Liver (tissue), 8 donors: ENCODE measurements at regions not wholly inside any gene's neighbourhood (a gene's known extent, or its start where the extent isn't known, plus 50 kb on each side); places are given as distances from the start of the nearest gene placed in this dataset.

Source experiments
- DNase-seq: peaks from one replicate; pipeline ENCODE4 v3.0.0-alpha.2; 2017; ENCODE audit warnings: low spot score
- H3K27ac ChIP-seq, 2 donors: one replicate each; pipeline ENCODE4 v1.7.0; 2013; ENCODE audit warnings: inconsistent platforms in 2 of 2, low read length in 2 of 2, control low read depth in 1 of 2, low read depth in 1 of 2, mild to moderate bottlenecking in 1 of 2
- H3K27me3 ChIP-seq, 4 donors: one replicate each; pipeline versions ENCODE4 v1.6.1 to v1.7.0; 2013; ENCODE audit warnings: low read length in 3 of 4, inconsistent platforms in 1 of 4, mild to moderate bottlenecking in 1 of 4, moderate library complexity in 1 of 4; ENCODE audit not compliant: control insufficient read depth in 4 of 4, insufficient read depth in 4 of 4
- H3K36me3 ChIP-seq, 4 donors: one replicate each; pipeline versions ENCODE4 v1.6.1 to v1.7.0; 2013; ENCODE audit warnings: low read length in 3 of 4, mild to moderate bottlenecking in 3 of 4, low read depth in 1 of 4, moderate library complexity in 1 of 4; ENCODE audit not compliant: control insufficient read depth in 4 of 4, insufficient read depth in 3 of 4
- H3K4me1 ChIP-seq, 4 donors: one replicate each; pipeline versions ENCODE4 v1.6.1 to v1.7.0; 2013; ENCODE audit warnings: low read length in 3 of 4, mild to moderate bottlenecking in 3 of 4, moderate library complexity in 1 of 4; ENCODE audit not compliant: control insufficient read depth in 4 of 4, insufficient read depth in 4 of 4
- H3K4me3 ChIP-seq, 3 donors: one replicate each; pipeline versions ENCODE4 v1.6.1 to v1.7.0; 2013; ENCODE audit warnings: low read length in 3 of 3, control low read depth in 1 of 3, low read depth in 1 of 3, mild to moderate bottlenecking in 1 of 3
- H3K9ac ChIP-seq, 2 donors: one replicate each; pipeline ENCODE4 v1.7.0; 2013; ENCODE audit warnings: low read length in 2 of 2, mild to moderate bottlenecking in 2 of 2, moderate library complexity in 2 of 2, control low read depth in 1 of 2, low read depth in 1 of 2
- H3K9me3 ChIP-seq, 4 donors: one replicate each; pipeline versions ENCODE4 v1.6.1 to v1.7.0; 2013; ENCODE audit warnings: low read length in 3 of 4; ENCODE audit not compliant: control insufficient read depth in 4 of 4
- ATF3 ChIP-seq: IDR thresholded peaks from 2 replicates; pipeline ENCODE4 v1.6.1; 2016; ENCODE audit warnings: antibody characterized with exemption
- EGR1 ChIP-seq, 2 donors: IDR thresholded peaks; 2 replicates each; pipeline ENCODE4 v1.6.1; 2016 to 2018; ENCODE audit warnings: antibody characterized with exemption in 2 of 2, low read depth in 2 of 2
- FOXA2 ChIP-seq: IDR thresholded peaks from 2 replicates; pipeline ENCODE4 v1.6.1; 2016; ENCODE audit warnings: antibody characterized with exemption
- GABPA ChIP-seq, 2 donors: IDR thresholded peaks in 1 of 2; conservative IDR thresholded peaks in 1 of 2; 2 replicates each; pipeline ENCODE4 v1.6.1; 2016; ENCODE audit warnings: antibody characterized with exemption in 2 of 2, mild to moderate bottlenecking in 1 of 2, moderate library complexity in 1 of 2
- HNF4A ChIP-seq, 2 donors: conservative IDR thresholded peaks; 2 replicates each; pipeline ENCODE4 v1.6.1; 2016; ENCODE audit warnings: antibody characterized with exemption in 2 of 2, mild to moderate bottlenecking in 2 of 2
- HNF4G ChIP-seq: IDR thresholded peaks from 2 replicates; pipeline ENCODE4 v1.6.1; 2016; ENCODE audit warnings: antibody characterized with exemption
- JUND ChIP-seq, 2 donors: IDR thresholded peaks; 2 replicates each; pipeline ENCODE4 v1.6.1; 2016; ENCODE audit warnings: antibody characterized with exemption in 2 of 2
- NR2F2 ChIP-seq: IDR thresholded peaks from 2 replicates; pipeline ENCODE4 v1.6.1; 2016; ENCODE audit warnings: antibody characterized with exemption
- RAD21 ChIP-seq, 2 donors: IDR thresholded peaks; 2 replicates each; pipeline ENCODE4 v1.6.1; 2016; ENCODE audit warnings: antibody characterized with exemption in 2 of 2, mild to moderate bottlenecking in 2 of 2
- RXRA ChIP-seq, 2 donors: IDR thresholded peaks; 2 replicates each; pipeline ENCODE4 v1.6.1; 2017 to 2018; ENCODE audit warnings: antibody characterized with exemption in 2 of 2, mild to moderate bottlenecking in 1 of 2
- SP1 ChIP-seq: IDR thresholded peaks from 2 replicates; pipeline ENCODE4 v1.6.1; 2018; ENCODE audit warnings: antibody characterized with exemption, mild to moderate bottlenecking
- TAF1 ChIP-seq: conservative IDR thresholded peaks from 2 replicates; pipeline ENCODE4 v1.6.1; 2016; ENCODE audit warnings: antibody characterized with exemption, mild to moderate bottlenecking
- YY1 ChIP-seq: IDR thresholded peaks from 2 replicates; pipeline ENCODE4 v1.6.1; 2016; ENCODE audit warnings: antibody characterized with exemption, mild to moderate bottlenecking
- WGBS: extraction: QIAGEN DNeasy Blood & Tissue Kit; methylation state at CpG from one replicate; pipeline ENCODE4 v1.1.7; 2013; 5-methylcytosine and 5-hydroxymethylcytosine counted together
- TF ChIP-seq, protein P1 (sequence below): IDR thresholded peaks from 2 replicates; pipeline ENCODE4 v1.6.1; 2016; ENCODE audit warnings: antibody characterized with exemption
- TF ChIP-seq, protein P2 (sequence below): fragments of 150-350 bp; IDR thresholded peaks from 2 replicates; pipeline ENCODE4 v1.5.1; 2017; ENCODE audit warnings: improper control_type of control experiment, low read depth, low read length; ENCODE audit not compliant: missing input control
- TF ChIP-seq, protein P3 (sequence below): IDR thresholded peaks from 2 replicates; pipeline ENCODE4 v1.6.1; 2016; ENCODE audit warnings: antibody characterized with exemption, mild to moderate bottlenecking
- donor health status: healthy.
- donor health status: healthy.
- donor health status: healthy.
- donor health status: healthy.
- donor health status: healthy.

DNA sequence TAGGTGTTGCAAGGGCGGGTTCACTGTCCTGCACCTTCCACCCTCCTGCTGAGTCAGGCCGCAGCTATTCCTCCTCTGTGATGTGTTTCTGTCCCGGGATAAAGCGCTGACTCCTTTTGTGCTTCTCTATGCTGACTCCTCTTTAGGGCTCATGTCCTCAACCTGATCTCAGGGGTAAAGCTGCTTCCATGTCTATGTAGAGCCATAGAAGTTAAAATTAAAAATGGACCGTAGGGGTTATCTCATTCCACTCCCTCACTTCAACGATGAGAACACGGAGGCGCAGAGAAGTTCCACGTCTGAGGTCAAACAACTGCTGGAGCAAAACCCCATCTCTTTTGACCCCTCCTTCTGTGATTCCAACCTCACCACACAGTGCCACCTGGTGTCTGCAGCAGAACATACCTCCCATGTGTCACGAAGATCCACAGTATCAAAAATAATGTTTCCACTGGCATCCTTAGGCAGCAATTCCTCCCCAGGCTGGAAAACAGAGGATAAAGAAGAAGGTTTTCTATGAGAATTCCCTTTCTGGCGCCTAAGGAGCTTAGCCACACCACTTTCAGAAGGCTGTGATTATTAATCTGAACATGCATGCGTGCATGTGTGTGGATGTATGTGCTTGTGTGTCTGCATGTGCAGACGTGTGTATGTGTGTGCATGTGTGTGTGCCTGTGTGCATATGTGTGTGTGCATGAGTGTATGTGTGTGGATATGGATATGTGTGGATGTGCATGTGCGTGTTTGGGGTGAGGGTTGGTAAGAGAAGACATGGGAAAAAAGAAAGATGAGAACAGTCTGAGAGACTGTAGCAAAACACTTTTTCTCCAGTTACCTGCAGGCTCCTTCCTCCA is 81.2 kb upstream of the UCN3 start:
- peaks cover 0 to 9% (median 6%) of the 10 kb centered on the region in 4 donors for H3K4me1 ChIP-seq
- no peaks in the 10 kb centered on the region for H3K27me3 ChIP-seq
- no peaks in the 10 kb centered on the region for H3K9me3 ChIP-seq
- 24% methylated on average over 14 of the region's 14 CpGs for WGBS
- DNase-seq = peak; percentile 56
- H3K36me3 ChIP-seq = no peaks in the 10 kb centered on the region
- TF ChIP-seq RXRA (IDR thresholded peaks at IDR 0.05) (peak; percentile 82 to 96), NR2F2 (peak; percentile 62), HNF4G (peak; percentile 26), ATF3 (peak; percentile 73), TAF1 (no peak), YY1 (peak; percentile 67), SP1 (peak; percentile 63), FOXA2 (no peak), EGR1 (IDR thresholded peaks at IDR 0.05; ENCODE audit: low read depth in 2 of 2) (no peak), JUND (IDR thresholded peaks at IDR 0.05) (peak; percentile 40 to 70), HNF4A (conservative IDR thresholded peaks at IDR 0.05) (peak; percentile 67 to 73), RAD21 (IDR thresholded peaks at IDR 0.05) (peak; percentile 97 to 99), GABPA (IDR thresholded peaks at IDR 0.05 in 1 of 2, conservative IDR thresholded peaks at IDR 0.05 in 1 of 2) (no peak)
- TF ChIP-seq, protein P1, sequence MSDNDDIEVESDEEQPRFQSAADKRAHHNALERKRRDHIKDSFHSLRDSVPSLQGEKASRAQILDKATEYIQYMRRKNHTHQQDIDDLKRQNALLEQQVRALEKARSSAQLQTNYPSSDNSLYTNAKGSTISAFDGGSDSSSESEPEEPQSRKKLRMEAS = peak; percentile 14
- TF ChIP-seq, protein P2, sequence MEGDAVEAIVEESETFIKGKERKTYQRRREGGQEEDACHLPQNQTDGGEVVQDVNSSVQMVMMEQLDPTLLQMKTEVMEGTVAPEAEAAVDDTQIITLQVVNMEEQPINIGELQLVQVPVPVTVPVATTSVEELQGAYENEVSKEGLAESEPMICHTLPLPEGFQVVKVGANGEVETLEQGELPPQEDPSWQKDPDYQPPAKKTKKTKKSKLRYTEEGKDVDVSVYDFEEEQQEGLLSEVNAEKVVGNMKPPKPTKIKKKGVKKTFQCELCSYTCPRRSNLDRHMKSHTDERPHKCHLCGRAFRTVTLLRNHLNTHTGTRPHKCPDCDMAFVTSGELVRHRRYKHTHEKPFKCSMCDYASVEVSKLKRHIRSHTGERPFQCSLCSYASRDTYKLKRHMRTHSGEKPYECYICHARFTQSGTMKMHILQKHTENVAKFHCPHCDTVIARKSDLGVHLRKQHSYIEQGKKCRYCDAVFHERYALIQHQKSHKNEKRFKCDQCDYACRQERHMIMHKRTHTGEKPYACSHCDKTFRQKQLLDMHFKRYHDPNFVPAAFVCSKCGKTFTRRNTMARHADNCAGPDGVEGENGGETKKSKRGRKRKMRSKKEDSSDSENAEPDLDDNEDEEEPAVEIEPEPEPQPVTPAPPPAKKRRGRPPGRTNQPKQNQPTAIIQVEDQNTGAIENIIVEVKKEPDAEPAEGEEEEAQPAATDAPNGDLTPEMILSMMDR = peak; percentile 89
- H3K9ac ChIP-seq = peak overlapping the region in 1 of 2 donors; percentile 42
- H3K27ac ChIP-seq = peak overlapping the region in 1 of 2 donors; percentile 39
- H3K4me3 ChIP-seq = peak overlapping the region in 1 of 3 donors; percentile 29

- peak in 1 of 2 donors; percentile 18 for TF ChIP-seq RXRA (IDR thresholded peaks at IDR 0.05)
- TF ChIP-seq, protein P3, sequence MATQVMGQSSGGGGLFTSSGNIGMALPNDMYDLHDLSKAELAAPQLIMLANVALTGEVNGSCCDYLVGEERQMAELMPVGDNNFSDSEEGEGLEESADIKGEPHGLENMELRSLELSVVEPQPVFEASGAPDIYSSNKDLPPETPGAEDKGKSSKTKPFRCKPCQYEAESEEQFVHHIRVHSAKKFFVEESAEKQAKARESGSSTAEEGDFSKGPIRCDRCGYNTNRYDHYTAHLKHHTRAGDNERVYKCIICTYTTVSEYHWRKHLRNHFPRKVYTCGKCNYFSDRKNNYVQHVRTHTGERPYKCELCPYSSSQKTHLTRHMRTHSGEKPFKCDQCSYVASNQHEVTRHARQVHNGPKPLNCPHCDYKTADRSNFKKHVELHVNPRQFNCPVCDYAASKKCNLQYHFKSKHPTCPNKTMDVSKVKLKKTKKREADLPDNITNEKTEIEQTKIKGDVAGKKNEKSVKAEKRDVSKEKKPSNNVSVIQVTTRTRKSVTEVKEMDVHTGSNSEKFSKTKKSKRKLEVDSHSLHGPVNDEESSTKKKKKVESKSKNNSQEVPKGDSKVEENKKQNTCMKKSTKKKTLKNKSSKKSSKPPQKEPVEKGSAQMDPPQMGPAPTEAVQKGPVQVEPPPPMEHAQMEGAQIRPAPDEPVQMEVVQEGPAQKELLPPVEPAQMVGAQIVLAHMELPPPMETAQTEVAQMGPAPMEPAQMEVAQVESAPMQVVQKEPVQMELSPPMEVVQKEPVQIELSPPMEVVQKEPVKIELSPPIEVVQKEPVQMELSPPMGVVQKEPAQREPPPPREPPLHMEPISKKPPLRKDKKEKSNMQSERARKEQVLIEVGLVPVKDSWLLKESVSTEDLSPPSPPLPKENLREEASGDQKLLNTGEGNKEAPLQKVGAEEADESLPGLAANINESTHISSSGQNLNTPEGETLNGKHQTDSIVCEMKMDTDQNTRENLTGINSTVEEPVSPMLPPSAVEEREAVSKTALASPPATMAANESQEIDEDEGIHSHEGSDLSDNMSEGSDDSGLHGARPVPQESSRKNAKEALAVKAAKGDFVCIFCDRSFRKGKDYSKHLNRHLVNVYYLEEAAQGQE = no peak
- no peak overlapping the region for H3K27ac ChIP-seq
- no peak overlapping the region for H3K4me3 ChIP-seq
- H3K4me1 ChIP-seq = peaks cover 0 to 9% (median 6%) of the 10 kb centered on the region in 4 donors
- no peaks in the 10 kb centered on the region for H3K9me3 ChIP-seq
- WGBS = 55% methylated on average over 9 of the region's 9 CpGs
- DNase-seq = no peak
- H3K9ac ChIP-seq = no peak overlapping the region
- no peaks in the 10 kb centered on the region for H3K27me3 ChIP-seq
- H3K36me3 ChIP-seq = no peaks in the 10 kb centered on the region
Observed at GRCh38 chr10:5284311-5285057, 80.3 kb upstream of the UCN3 start.
